Osteocyte (in vitro differentiated cells): ENCODE measurements at regions not wholly inside any gene's neighbourhood (a gene's known extent, or its start where the extent isn't known, plus 50 kb on each side); places are given as distances from the start of the nearest gene placed in this dataset.

Source experiments
- DNase-seq: peaks from one replicate; pipeline ENCODE4 v3.0.0; 2021; ENCODE audit warnings: mixed read lengths; ENCODE audit not compliant: unreplicated experiment; ENCODE audit errors: extremely low spot score
- H3K27ac Mint-ChIP-seq: one replicate; pipeline ENCODE4 v1.8.0; 2021; ENCODE audit warnings: mild to moderate bottlenecking, mixed read lengths; ENCODE audit not compliant: unreplicated experiment
- H3K27me3 Mint-ChIP-seq: one replicate; pipeline ENCODE4 v1.8.0; 2021; ENCODE audit warnings: mixed read lengths; ENCODE audit not compliant: unreplicated experiment
- H3K36me3 Mint-ChIP-seq: one replicate; pipeline ENCODE4 v1.8.0; 2021; ENCODE audit warnings: mixed read lengths; ENCODE audit not compliant: unreplicated experiment
- H3K4me1 Mint-ChIP-seq: one replicate; pipeline ENCODE4 v1.8.0; 2021; ENCODE audit warnings: mixed read lengths; ENCODE audit not compliant: unreplicated experiment
- H3K4me3 Mint-ChIP-seq: one replicate; pipeline ENCODE4 v1.8.0; 2021; ENCODE audit warnings: mild to moderate bottlenecking, moderate library complexity, mixed read lengths; ENCODE audit not compliant: unreplicated experiment
- H3K9me3 Mint-ChIP-seq: one replicate; pipeline ENCODE4 v1.8.0; 2021; ENCODE audit warnings: mixed read lengths; ENCODE audit not compliant: unreplicated experiment
- TF ChIP-seq, protein P1 (sequence below): fragments of 200-600 bp; sonication (generic); IDR thresholded peaks from 2 replicates; pipeline ENCODE4 v1.5.0; 2021; ENCODE audit warnings: antibody characterized with exemption, mild to moderate bottlenecking, moderate library complexity

DNA sequence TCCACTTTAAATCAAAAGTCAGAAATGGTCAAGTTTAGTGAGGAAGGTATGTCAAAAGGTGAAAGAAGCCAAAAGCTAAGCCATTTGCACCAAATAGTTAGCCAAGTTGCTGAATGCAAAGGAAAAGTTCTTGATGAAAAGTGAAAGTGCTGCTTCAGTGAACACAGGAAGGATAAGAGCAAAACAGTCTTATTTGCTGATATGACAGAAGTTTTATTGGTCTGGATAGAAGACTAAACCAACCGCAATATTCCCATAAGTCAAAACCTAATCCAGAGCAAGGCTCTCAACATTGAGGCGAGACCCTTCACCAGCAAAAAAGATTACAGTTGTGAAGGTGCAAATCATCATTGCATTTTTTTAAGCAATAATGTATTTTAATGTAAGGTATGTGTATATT is 496.5 kb upstream of the LRATD1 start:
- H3K27me3 Mint-ChIP-seq, result no peaks in the 10 kb centered on the region
- TF ChIP-seq, protein P1, sequence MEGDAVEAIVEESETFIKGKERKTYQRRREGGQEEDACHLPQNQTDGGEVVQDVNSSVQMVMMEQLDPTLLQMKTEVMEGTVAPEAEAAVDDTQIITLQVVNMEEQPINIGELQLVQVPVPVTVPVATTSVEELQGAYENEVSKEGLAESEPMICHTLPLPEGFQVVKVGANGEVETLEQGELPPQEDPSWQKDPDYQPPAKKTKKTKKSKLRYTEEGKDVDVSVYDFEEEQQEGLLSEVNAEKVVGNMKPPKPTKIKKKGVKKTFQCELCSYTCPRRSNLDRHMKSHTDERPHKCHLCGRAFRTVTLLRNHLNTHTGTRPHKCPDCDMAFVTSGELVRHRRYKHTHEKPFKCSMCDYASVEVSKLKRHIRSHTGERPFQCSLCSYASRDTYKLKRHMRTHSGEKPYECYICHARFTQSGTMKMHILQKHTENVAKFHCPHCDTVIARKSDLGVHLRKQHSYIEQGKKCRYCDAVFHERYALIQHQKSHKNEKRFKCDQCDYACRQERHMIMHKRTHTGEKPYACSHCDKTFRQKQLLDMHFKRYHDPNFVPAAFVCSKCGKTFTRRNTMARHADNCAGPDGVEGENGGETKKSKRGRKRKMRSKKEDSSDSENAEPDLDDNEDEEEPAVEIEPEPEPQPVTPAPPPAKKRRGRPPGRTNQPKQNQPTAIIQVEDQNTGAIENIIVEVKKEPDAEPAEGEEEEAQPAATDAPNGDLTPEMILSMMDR, result no peak
- H3K36me3 Mint-ChIP-seq, result no peaks in the 10 kb centered on the region
- H3K9me3 Mint-ChIP-seq, result no peaks in the 10 kb centered on the region
- no peaks in the 10 kb centered on the region for H3K4me1 Mint-ChIP-seq
- no peak for DNase-seq
- no peak overlapping the region for H3K27ac Mint-ChIP-seq
- no peak overlapping the region for H3K4me3 Mint-ChIP-seq

DNA sequence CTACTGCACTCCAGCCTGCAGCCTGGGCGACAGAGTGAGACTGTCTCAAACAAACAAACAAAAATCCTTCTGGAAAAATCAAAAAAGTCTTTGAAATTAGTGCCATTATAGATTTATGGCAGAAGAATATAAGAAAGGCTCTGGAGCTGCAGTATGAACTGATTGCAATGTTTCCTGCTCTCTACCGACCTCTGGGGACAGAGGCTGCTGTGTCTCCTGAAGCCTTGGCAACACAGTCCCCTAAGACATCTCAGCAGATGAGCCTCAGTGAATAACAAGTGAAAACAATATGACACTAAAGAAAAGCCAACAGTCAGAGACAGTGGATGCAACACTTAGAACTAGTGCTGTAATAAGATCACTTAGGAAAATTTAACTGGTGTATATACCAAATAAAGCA is 494.9 kb upstream of the LRATD1 start:
- no peaks in the 10 kb centered on the region for H3K27me3 Mint-ChIP-seq
- no peak overlapping the region for H3K4me3 Mint-ChIP-seq
- H3K4me1 Mint-ChIP-seq, result no peaks in the 10 kb centered on the region
- no peaks in the 10 kb centered on the region for H3K36me3 Mint-ChIP-seq
- H3K27ac Mint-ChIP-seq, result no peak overlapping the region
- no peak for DNase-seq
- TF ChIP-seq, protein P1, result no peak
- no peaks in the 10 kb centered on the region for H3K9me3 Mint-ChIP-seq

GRCh38 chr2:14140009-14140550 is 492.4 kb upstream of the LRATD1 start:
- no peak for DNase-seq
- Mint-ChIP-seq H3K27ac (no peak overlapping the region), H3K9me3 (no peaks in the 10 kb centered on the region), H3K4me1 (no peaks in the 10 kb centered on the region), H3K36me3 (no peaks in the 10 kb centered on the region), H3K4me3 (no peak overlapping the region), H3K27me3 (no peaks in the 10 kb centered on the region)
- TF ChIP-seq, protein P1, result no peak

DNA sequence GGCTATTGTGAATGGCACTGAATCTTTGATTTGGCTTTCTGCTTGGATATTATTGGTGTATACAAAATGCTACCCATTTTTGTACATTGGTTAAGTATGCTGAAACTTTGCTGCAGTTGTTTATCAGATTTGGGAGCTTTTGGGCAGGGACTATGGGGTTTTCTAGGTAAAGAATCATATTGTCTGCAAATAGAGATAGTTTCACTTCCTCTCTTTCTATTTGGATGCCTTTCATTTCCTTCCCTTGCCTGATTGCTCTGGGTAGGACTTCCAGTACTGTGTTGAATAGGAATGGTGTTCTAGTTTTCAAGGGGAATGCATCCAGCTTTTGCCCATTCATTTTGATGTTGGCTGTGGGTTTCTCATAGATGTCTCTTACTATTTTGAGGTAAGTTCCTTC is 489.1 kb upstream of the LRATD1 start:
- Mint-ChIP-seq H3K27ac (no peak overlapping the region), H3K27me3 (no peaks in the 10 kb centered on the region), H3K4me3 (no peak overlapping the region), H3K9me3 (peaks cover 4% of the 10 kb centered on the region), H3K36me3 (no peaks in the 10 kb centered on the region), H3K4me1 (no peaks in the 10 kb centered on the region)
- TF ChIP-seq, protein P1, result no peak
- DNase-seq, result no peak

DNA sequence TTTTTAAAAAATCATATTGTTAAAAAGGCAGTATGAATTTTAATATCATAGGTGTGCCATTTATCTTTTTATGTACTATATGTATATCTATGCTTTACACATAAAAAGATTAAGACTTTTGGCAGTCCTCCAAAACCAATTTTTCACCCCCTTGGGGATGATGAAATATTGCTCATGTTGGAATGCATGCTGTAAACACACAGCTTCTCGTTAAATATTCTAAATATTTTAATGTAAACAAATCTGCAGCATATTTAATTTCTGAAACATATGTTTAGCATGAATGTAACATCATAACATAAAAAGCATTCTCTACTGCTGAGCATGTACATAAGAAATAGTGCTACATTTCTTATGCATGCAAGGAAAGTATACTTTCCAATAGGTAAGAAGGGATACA is 484.3 kb upstream of the LRATD1 start:
- Mint-ChIP-seq H3K27me3 (no peaks in the 10 kb centered on the region), H3K27ac (no peak overlapping the region), H3K4me1 (no peaks in the 10 kb centered on the region), H3K36me3 (no peaks in the 10 kb centered on the region), H3K9me3 (peaks cover 4% of the 10 kb centered on the region), H3K4me3 (no peak overlapping the region)
- TF ChIP-seq, protein P1, result no peak
- DNase-seq, result no peak
